ENCODE measurements at regions not wholly inside any gene's neighbourhood (a gene's known extent, or its start where the extent isn't known, plus 50 kb on each side); places are given as distances from the start of the nearest gene placed in this dataset.
A peak's percentile ranks its signal among the peaks of the same experiment; 100 is the strongest.

DNA sequence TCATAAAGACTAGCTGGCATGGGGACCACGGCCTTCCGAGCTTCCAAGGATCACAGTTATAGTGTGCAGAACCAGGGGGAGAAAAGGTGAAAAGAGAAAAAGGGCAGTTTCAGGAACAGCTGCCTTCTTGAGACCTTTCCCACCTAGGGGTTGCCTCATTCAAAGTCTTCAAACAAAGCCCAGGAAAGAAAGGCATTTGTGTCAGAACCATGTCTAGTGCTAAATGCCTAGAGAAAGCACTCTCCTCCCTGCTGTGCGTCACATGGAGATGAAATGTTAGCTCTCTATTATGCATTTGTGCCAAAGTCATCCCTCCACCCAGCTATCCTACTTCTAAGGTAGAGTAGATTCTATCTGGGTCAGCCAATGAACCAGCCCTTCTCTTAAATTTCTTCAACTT is 1037.3 kb upstream of the WWC1 start:
- DNase-seq (ENCODE audit: low read depth in 1 of 2, low spot score in 1 of 2), result no peak

DNA sequence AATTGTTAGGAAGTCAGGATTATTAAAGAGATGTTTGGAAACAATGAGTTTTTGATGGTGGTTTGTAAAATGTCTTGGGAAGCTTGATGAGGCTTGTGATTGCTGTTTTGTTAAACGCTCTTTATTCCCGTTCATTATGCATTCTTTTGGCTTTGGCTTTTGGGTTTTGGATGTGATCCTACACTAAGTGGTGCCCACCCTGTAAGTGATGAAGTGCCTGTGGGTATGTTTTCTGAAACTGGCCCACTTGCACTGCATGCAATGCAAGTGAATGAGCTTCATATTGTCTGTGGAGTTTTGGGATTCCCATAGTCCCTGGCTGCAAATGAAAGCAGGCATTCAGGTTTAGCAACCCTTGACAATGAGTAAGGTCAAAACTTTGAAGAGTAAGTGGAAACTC is 1035.5 kb upstream of the WWC1 start:
- no peaks in the 10 kb centered on the region for H3K9me3 ChIP-seq (ENCODE audit: low read depth)
- TF ChIP-seq, protein P1, sequence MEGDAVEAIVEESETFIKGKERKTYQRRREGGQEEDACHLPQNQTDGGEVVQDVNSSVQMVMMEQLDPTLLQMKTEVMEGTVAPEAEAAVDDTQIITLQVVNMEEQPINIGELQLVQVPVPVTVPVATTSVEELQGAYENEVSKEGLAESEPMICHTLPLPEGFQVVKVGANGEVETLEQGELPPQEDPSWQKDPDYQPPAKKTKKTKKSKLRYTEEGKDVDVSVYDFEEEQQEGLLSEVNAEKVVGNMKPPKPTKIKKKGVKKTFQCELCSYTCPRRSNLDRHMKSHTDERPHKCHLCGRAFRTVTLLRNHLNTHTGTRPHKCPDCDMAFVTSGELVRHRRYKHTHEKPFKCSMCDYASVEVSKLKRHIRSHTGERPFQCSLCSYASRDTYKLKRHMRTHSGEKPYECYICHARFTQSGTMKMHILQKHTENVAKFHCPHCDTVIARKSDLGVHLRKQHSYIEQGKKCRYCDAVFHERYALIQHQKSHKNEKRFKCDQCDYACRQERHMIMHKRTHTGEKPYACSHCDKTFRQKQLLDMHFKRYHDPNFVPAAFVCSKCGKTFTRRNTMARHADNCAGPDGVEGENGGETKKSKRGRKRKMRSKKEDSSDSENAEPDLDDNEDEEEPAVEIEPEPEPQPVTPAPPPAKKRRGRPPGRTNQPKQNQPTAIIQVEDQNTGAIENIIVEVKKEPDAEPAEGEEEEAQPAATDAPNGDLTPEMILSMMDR (IDR thresholded peaks at IDR 0.05; ENCODE audit: low read depth, low read length), result no peak
- H3K4me3 ChIP-seq, result no peak overlapping the region
- H3K4me1 ChIP-seq (ENCODE audit: low read depth), result no peaks in the 10 kb centered on the region
- no peak overlapping the region for H3K27ac ChIP-seq
- no peaks in the 10 kb centered on the region for H3K27me3 ChIP-seq
- no peak for DNase-seq (ENCODE audit: low read depth in 1 of 2, low spot score in 1 of 2)
- H3K36me3 ChIP-seq, result no peaks in the 10 kb centered on the region

More for the DNA sequence above, 1037.3 kb upstream of the WWC1 start:
- no peak overlapping the region for H3K27ac ChIP-seq
- H3K27me3 ChIP-seq, result no peaks in the 10 kb centered on the region
- TF ChIP-seq, protein P1 (IDR thresholded peaks at IDR 0.05; ENCODE audit: low read depth, low read length), result no peak
- H3K36me3 ChIP-seq, result no peaks in the 10 kb centered on the region
- no peaks in the 10 kb centered on the region for H3K9me3 ChIP-seq (ENCODE audit: low read depth)
- H3K4me3 ChIP-seq, result no peak overlapping the region
- no peaks in the 10 kb centered on the region for H3K4me1 ChIP-seq (ENCODE audit: low read depth)

DNA sequence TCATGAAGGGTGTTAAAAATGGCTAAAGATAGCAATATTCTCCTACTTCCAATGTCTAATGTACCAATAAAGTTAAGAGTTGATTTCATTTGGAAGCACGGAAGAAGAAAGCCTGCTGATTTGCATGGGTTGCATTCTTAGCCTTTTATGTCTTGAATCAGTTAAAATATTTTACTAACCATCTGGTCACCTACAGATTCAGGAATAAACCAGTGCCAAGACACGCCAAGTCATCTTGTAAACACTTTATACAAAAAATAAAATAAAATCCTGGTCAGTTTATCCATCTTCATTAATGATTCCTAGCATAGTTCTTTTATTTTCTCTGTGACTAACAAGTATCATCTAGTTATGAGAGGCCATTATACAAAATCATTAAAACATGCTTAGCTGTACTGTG is 1031.6 kb upstream of the WWC1 start:
- no peaks in the 10 kb centered on the region for H3K4me1 ChIP-seq (ENCODE audit: low read depth)
- no peaks in the 10 kb centered on the region for H3K36me3 ChIP-seq
- DNase-seq (ENCODE audit: low read depth in 1 of 2, low spot score in 1 of 2), result no peak
- H3K4me3 ChIP-seq, result no peak overlapping the region
- TF ChIP-seq, protein P1 (IDR thresholded peaks at IDR 0.05; ENCODE audit: low read depth, low read length), result no peak
- no peak overlapping the region for H3K27ac ChIP-seq
- no peaks in the 10 kb centered on the region for H3K27me3 ChIP-seq
- no peaks in the 10 kb centered on the region for H3K9me3 ChIP-seq (ENCODE audit: low read depth)

DNA sequence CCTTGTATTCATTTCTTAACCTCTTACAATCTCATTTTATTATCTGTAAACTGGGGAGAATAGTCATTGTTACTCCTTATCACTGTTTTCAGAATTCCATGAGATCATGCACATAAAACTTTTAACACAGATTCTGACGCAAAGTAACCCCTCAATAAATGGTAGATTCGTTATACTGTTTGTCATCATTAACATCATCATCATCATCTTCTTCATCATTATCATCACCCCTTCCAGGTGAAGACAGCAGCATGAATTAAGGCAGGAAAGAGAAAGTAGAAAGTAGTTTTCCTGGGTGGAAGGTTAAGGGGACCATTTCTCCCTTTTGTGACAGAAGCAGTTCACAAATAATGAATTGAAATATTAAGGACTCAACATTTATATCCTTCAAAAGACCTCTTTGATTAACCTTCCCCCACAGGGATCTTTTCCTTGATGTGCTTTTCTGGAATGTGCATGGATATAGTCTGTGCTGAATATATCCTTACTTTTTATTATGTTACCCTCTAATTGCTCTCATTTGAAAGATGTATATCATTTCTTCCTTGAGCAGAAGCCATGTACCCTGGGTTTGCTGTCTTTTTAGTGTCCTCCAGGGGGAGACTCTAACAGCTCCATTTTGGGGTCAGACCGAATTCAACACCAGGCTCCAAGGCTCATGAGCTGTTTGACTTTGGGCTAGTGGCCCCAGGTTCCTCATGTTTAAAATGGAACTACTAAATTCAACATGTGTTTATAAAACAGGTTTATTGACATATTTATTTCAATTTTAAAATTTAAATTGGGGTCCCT is 1029.9 kb upstream of the WWC1 start:
- no peak overlapping the region for H3K4me3 ChIP-seq
- no peaks in the 10 kb centered on the region for H3K27me3 ChIP-seq
- DNase-seq (ENCODE audit: low read depth in 1 of 2, low spot score in 1 of 2), result peak in 1 of 2 donors; percentile 7
- H3K27ac ChIP-seq, result no peak overlapping the region
- H3K36me3 ChIP-seq, result no peaks in the 10 kb centered on the region
- H3K4me1 ChIP-seq (ENCODE audit: low read depth), result no peaks in the 10 kb centered on the region
- H3K9me3 ChIP-seq (ENCODE audit: low read depth), result no peaks in the 10 kb centered on the region
- TF ChIP-seq, protein P1 (IDR thresholded peaks at IDR 0.05; ENCODE audit: low read depth, low read length), result peak; percentile 26

DNA sequence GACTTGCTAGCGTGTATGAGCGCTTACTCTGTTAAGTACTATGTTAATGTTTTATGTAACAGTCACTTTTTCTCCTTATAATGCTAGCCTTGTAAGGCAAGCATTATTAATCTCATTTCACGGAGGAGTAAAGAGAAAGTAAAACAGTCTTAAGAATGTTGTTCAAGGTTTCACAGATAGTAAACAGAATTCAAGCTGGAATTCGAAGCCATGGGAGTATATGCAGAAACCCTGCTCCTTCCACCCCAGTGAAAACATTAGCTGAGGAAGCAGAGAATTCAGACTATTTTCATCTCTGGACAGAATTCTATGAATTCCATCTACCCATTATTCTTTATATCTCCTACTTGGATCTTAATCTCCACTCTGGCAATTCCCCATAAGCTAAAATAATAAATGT is 1028.3 kb upstream of the WWC1 start:
- H3K4me3 ChIP-seq, result no peak overlapping the region
- no peaks in the 10 kb centered on the region for H3K27me3 ChIP-seq
- H3K36me3 ChIP-seq, result no peaks in the 10 kb centered on the region
- no peak for DNase-seq (ENCODE audit: low read depth in 1 of 2, low spot score in 1 of 2)
- no peaks in the 10 kb centered on the region for H3K4me1 ChIP-seq (ENCODE audit: low read depth)
- TF ChIP-seq, protein P1 (IDR thresholded peaks at IDR 0.05; ENCODE audit: low read depth, low read length), result no peak
- H3K27ac ChIP-seq, result no peak overlapping the region
- H3K9me3 ChIP-seq (ENCODE audit: low read depth), result no peaks in the 10 kb centered on the region

Data from cardiac muscle cell (in vitro differentiated cells and primary cell).